HFFc6 (cell line): ENCODE measurements at regions not wholly inside any gene's neighbourhood (a gene's known extent, or its start where the extent isn't known, plus 50 kb on each side); places are given as distances from the start of the nearest gene placed in this dataset.

ENCODE experiments used
- DNase-seq: peaks from one replicate; pipeline ENCODE4 v3.0.0-alpha.2; 2018
- H3K27ac Mint-ChIP-seq: 2 replicates; pipeline ENCODE4 v1.8.0; 2020; ENCODE audit warnings: mild to moderate bottlenecking, mixed read lengths
- H3K27me3 Mint-ChIP-seq: 2 replicates; pipeline ENCODE4 v1.8.0; 2021; ENCODE audit warnings: mild to moderate bottlenecking, moderate library complexity, mixed read lengths; ENCODE audit not compliant: insufficient read depth
- H3K36me3 Mint-ChIP-seq: 2 replicates; pipeline ENCODE4 v1.8.0; 2021; ENCODE audit warnings: low read depth, mixed read lengths
- H3K4me1 Mint-ChIP-seq: 2 replicates; pipeline ENCODE4 v1.8.0; 2020; ENCODE audit warnings: low read depth, mixed read lengths
- H3K4me3 Mint-ChIP-seq: 2 replicates; pipeline ENCODE4 v1.8.0; 2020; ENCODE audit warnings: mild to moderate bottlenecking, moderate library complexity, mixed read lengths
- H3K9me3 Mint-ChIP-seq: 2 replicates; pipeline ENCODE4 v1.8.0; 2020; ENCODE audit warnings: mild to moderate bottlenecking, mixed read lengths
- TF ChIP-seq, protein P1 (sequence below): fragments of 200-600 bp; sonication (generic); IDR thresholded peaks from 2 replicates; pipeline ENCODE4 v1.5.0; 2021; ENCODE audit warnings: antibody characterized with exemption, mild to moderate bottlenecking

DNA sequence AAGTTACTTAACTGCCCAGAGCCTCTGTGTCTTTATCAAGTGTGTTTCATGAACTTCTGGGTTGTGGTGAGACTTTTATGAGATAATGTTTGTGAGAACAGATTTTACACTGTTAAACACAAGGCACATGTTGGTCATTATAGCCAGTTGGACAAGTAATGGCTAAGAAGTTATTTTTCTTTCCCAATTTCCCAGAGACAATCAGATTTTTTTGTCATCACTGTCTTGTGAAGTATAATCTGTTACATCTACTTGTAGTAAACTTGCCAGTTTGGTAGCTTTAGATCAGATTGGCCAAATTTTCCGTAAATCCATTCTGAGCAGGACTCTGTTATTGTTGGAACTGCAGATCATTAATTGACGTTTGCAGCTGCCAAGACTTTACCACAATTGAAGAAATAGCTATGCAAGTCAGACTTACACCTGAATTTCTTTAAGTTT, 838.8 kb downstream of the SLC4A3 start:
- DNase-seq, result no peak
- peaks cover 37% of the 10 kb centered on the region for H3K4me1 Mint-ChIP-seq
- H3K27ac Mint-ChIP-seq, result no peak overlapping the region
- no peaks in the 10 kb centered on the region for H3K36me3 Mint-ChIP-seq
- no peaks in the 10 kb centered on the region; the same call in 1 of the 2 replicates for H3K27me3 Mint-ChIP-seq
- H3K4me3 Mint-ChIP-seq, result no peak overlapping the region
- no peaks in the 10 kb centered on the region for H3K9me3 Mint-ChIP-seq
- TF ChIP-seq, protein P1, sequence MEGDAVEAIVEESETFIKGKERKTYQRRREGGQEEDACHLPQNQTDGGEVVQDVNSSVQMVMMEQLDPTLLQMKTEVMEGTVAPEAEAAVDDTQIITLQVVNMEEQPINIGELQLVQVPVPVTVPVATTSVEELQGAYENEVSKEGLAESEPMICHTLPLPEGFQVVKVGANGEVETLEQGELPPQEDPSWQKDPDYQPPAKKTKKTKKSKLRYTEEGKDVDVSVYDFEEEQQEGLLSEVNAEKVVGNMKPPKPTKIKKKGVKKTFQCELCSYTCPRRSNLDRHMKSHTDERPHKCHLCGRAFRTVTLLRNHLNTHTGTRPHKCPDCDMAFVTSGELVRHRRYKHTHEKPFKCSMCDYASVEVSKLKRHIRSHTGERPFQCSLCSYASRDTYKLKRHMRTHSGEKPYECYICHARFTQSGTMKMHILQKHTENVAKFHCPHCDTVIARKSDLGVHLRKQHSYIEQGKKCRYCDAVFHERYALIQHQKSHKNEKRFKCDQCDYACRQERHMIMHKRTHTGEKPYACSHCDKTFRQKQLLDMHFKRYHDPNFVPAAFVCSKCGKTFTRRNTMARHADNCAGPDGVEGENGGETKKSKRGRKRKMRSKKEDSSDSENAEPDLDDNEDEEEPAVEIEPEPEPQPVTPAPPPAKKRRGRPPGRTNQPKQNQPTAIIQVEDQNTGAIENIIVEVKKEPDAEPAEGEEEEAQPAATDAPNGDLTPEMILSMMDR, result no peak

DNA sequence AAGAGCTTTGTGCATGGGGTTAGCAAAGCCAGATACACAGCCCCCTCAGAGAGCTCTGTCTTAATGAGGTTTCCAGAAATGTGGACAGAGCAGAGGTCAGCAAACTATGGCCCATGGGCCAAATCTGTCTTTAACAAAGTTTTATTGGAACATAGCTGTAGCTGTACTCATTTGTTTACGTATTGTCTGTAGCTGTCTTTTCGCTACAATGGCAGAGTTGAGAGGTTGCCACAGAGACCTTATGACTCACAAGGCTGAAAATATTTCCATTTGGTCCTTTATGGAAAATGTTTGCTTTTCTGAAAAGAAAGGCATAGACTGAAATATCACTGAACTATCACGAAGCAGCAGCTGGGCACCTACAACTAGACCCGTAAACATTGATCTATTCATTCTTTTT, 841.8 kb downstream of the SLC4A3 start:
- Mint-ChIP-seq H3K27me3 (no peaks in the 10 kb centered on the region; the same call in 1 of the 2 replicates), H3K27ac (peak overlapping the region; percentile 82), H3K4me1 (peaks cover 54% of the 10 kb centered on the region), H3K9me3 (no peaks in the 10 kb centered on the region), H3K36me3 (peaks cover 4% of the 10 kb centered on the region; the same call in 1 of the 2 replicates), H3K4me3 (peak overlapping the region; percentile 39; the same call in 1 of the 2 replicates)
- TF ChIP-seq, protein P1, result no peak
- DNase-seq, result peak; percentile 60

DNA sequence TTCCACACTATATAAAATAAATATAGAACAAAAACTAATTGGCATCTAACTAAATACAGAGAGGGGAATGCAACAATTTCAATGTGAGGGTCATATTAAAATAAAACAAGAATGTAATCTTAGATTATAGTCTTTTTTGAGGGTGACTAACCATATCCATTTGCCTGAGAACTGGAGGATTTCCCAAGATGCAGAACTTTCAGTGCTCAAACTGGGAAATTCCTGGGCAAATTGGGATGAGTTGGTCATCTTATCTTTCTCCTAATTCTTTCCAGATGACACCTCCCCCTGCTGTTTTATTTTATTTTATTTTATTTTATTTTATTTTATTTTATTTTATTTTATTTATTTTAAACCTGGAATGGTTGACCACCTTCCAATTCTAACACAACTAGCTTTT, 846.2 kb downstream of the SLC4A3 start:
- Mint-ChIP-seq H3K4me3 (no peak overlapping the region), H3K27ac (peak overlapping the region; percentile 23; the same call in 1 of the 2 replicates), H3K27me3 (no peaks in the 10 kb centered on the region), H3K9me3 (no peaks in the 10 kb centered on the region), H3K4me1 (peaks cover 50% of the 10 kb centered on the region), H3K36me3 (peaks cover 5% of the 10 kb centered on the region; the same call in 1 of the 2 replicates)
- TF ChIP-seq, protein P1, result no peak
- DNase-seq, result peak; percentile 50

DNA sequence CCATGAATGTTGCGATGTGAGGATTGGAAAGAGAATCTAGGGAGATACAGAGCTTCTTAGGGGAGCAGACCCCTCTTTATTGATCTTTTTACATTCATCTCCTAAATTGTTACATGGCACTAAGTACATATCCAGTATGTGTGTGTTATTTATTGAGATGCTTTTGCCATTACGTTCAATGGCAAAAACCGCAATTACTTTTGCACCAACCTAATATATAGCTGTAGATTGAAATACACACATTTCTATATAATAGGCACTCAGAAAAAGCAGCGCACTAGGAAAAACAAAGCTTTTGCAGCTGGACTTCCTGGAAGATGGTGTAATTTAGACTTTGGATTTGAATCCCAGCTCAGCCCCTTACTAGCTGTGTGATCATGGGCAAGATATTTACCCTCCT, 849.4 kb downstream of the SLC4A3 start:
- Mint-ChIP-seq H3K27ac (no peak overlapping the region), H3K27me3 (no peaks in the 10 kb centered on the region)

DNA sequence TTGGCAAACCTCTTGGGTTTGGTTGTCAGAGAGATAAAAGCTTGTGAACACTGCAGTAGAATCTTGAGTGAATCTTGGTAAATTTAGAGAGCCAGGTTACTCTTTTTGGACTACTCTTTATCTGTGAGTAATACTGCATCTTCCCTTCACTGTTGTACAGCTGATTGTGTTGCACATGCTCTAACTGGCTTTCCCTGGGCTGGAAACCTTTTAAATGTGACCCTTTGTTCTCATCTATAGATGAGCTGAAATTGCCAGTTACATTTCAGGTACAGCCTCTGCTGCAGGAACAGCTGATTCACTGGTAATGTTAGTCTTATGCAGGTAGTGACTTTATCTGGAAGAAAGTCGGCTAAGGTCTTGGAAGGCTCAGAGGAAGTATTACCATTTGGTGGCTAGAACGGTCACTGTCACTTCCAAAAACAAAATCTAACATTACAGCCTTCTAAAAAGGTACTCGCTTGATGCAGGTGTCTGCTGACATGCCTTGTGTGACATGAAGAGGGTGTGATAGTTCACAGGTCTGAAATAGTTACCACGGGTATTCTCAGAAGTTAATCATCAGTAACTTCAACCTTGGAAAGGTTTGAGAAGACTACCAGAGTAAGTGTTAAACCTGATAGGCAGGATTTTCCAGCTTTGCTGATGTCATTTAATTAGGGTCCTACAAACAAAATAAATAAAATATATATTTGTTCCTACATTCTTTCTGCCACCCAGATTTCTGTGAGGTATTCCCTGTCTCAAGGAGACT, 851.1 kb downstream of the SLC4A3 start:
- peaks cover 5% of the 10 kb centered on the region; the same call in 1 of the 2 replicates for H3K36me3 Mint-ChIP-seq
- H3K27ac Mint-ChIP-seq, result no peak overlapping the region
- no peak for DNase-seq
- H3K4me3 Mint-ChIP-seq, result no peak overlapping the region
- H3K27me3 Mint-ChIP-seq, result no peaks in the 10 kb centered on the region
- peaks cover 22% of the 10 kb centered on the region for H3K4me1 Mint-ChIP-seq
- TF ChIP-seq, protein P1, result no peak
- no peaks in the 10 kb centered on the region for H3K9me3 Mint-ChIP-seq

More for the DNA sequence above, 849.4 kb downstream of the SLC4A3 start:
- no peak overlapping the region for H3K4me3 Mint-ChIP-seq
- TF ChIP-seq, protein P1, result no peak
- H3K9me3 Mint-ChIP-seq, result no peaks in the 10 kb centered on the region
- H3K36me3 Mint-ChIP-seq, result peaks cover 5% of the 10 kb centered on the region; the same call in 1 of the 2 replicates
- no peak for DNase-seq
- peaks cover 32% of the 10 kb centered on the region for H3K4me1 Mint-ChIP-seq
